Activated CD8-positive, alpha-beta T cell treated with anti-CD3 and anti-CD28 coated beads for 36 hours (primary cell): ENCODE measurements at regions not wholly inside any gene's neighbourhood (a gene's known extent, or its start where the extent isn't known, plus 50 kb on each side); places are given as distances from the start of the nearest gene placed in this dataset.

Experiments used
- ATAC-seq: fragments of 200-7000 bp; cut with Tn5 transposase; one replicate; pipeline ENCODE4 v1.10.0; 2021; ENCODE audit warnings: mild to moderate bottlenecking, moderate library complexity
- CTCF ChIA-PET: fragments of 350-600 bp; sonication (Branson Sonifier 250); formaldehyde crosslinking; loops from one replicate; lab custom pipeline; 2021; ENCODE audit warnings: antibody characterized with exemption; lab: Charles Lee
- POLR2A ChIA-PET: fragments of 350-600 bp; sonication (Branson Sonifier 250); formaldehyde crosslinking; loops from one replicate; lab custom pipeline; 2021; ENCODE audit warnings: antibody characterized with exemption; lab: Charles Lee
- DNase-seq: peaks from one replicate; pipeline ENCODE4 v3.0.0-alpha.2; 2020
- H3K27ac Mint-ChIP-seq: one replicate; pipeline ENCODE4 v1.8.0; 2021; ENCODE audit warnings: mild to moderate bottlenecking, mixed read lengths
- H3K27me3 Mint-ChIP-seq: one replicate; pipeline ENCODE4 v1.8.0; 2021; ENCODE audit warnings: mixed read lengths
- H3K36me3 Mint-ChIP-seq: one replicate; pipeline ENCODE4 v1.8.0; 2021; ENCODE audit warnings: low read depth, mixed read lengths
- H3K4me1 Mint-ChIP-seq: one replicate; pipeline ENCODE4 v1.8.0; 2021; ENCODE audit warnings: low read depth, mixed read lengths
- H3K4me3 Mint-ChIP-seq: one replicate; pipeline ENCODE4 v1.8.0; 2021; ENCODE audit warnings: mild to moderate bottlenecking, moderate library complexity, mixed read lengths
- H3K9me3 Mint-ChIP-seq: one replicate; pipeline ENCODE4 v1.8.0; 2021; ENCODE audit warnings: mixed read lengths
- intact Hi-C: fragments of 100-400 bp; cut with micrococcal nuclease; formaldehyde crosslinking; loops from one replicate; pipeline ENCODE4 v1.10.0; 2022
- TF ChIP-seq, protein P1 (sequence below): fragments of 200-600 bp; IDR thresholded peaks from one replicate; pipeline ENCODE4 v1.8.0; 2022; ENCODE audit warnings: antibody characterized with exemption, mild to moderate bottlenecking

DNA sequence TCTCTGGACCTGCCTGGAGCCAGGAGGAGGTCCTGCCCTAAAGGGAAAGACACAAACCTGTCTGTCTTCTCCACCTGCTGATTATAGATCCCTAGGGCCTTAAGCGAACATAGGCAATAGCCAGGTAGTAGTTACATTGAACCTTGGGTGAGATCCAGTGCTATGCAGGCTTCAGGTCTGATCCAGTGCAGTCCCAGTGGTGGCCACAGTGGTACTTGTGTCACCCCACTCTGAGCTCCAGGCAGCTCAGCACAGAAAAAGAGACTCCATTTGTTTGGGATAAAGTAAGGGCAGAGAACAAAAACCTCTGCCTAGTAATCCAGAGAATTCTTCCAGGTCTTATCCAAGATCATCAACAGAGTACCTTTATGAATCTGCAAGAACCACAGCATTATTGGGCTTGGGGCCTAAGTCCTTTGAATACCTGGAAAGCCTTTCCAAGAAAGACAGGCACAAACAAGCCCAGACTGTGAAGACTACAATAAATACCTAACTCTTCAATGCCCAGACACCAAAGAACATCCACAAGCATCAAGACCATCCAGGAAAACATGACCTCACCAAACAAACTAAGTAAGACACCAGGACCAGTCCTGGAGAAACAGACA, 60.4 kb upstream of the KTN1 start:
- Mint-ChIP-seq H3K4me1 (no peaks in the 10 kb centered on the region), H3K27me3 (no peaks in the 10 kb centered on the region), H3K9me3 (no peaks in the 10 kb centered on the region), H3K27ac (no peak overlapping the region), H3K4me3 (no peak overlapping the region), H3K36me3 (no peaks in the 10 kb centered on the region)
- intact Hi-C loops: no loop called here
- ChIA-PET CTCF (no interaction called here), POLR2A (no interaction called here)
- DNase-seq: no peak
- TF ChIP-seq, protein P1, sequence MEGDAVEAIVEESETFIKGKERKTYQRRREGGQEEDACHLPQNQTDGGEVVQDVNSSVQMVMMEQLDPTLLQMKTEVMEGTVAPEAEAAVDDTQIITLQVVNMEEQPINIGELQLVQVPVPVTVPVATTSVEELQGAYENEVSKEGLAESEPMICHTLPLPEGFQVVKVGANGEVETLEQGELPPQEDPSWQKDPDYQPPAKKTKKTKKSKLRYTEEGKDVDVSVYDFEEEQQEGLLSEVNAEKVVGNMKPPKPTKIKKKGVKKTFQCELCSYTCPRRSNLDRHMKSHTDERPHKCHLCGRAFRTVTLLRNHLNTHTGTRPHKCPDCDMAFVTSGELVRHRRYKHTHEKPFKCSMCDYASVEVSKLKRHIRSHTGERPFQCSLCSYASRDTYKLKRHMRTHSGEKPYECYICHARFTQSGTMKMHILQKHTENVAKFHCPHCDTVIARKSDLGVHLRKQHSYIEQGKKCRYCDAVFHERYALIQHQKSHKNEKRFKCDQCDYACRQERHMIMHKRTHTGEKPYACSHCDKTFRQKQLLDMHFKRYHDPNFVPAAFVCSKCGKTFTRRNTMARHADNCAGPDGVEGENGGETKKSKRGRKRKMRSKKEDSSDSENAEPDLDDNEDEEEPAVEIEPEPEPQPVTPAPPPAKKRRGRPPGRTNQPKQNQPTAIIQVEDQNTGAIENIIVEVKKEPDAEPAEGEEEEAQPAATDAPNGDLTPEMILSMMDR: no peak
- ATAC-seq: no peak

DNA sequence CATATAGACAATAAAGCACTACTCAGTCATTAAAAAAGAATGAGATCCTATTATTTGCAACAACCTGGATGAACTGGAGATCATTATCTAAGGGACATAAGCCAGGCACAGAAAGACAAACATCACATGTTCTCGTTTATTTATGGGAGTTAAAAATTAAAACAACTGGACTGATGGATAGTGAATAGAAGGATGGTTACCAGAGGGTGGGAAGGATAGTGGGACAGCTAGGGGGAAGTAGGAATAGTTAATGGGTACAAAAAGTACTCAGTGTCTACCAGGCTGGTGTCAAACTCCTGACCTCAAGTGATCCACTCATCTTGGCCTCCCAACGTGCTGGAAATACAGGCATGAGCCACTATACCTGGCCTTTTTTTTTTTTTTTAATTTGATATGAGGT, 56.7 kb upstream of the KTN1 start:
- ATAC-seq: no peak
- ChIA-PET POLR2A (no interaction called here), CTCF (no interaction called here)
- no peak for DNase-seq
- Mint-ChIP-seq H3K4me1 (no peaks in the 10 kb centered on the region), H3K36me3 (no peaks in the 10 kb centered on the region), H3K27ac (no peak overlapping the region), H3K4me3 (no peak overlapping the region), H3K9me3 (no peaks in the 10 kb centered on the region), H3K27me3 (no peaks in the 10 kb centered on the region)
- TF ChIP-seq, protein P1: no peak
- intact Hi-C loops: no loop called here
